NT2/D1 (cell line): ENCODE measurements at regions not wholly inside any gene's neighbourhood (a gene's known extent, or its start where the extent isn't known, plus 50 kb on each side); places are given as distances from the start of the nearest gene placed in this dataset.

Experiments used
- SUZ12 ChIP-seq: IDR thresholded peaks from 2 replicates; pipeline ENCODE4 v1.6.1; 2011; ENCODE audit not compliant: insufficient read length, insufficient read depth; ENCODE audit errors: extremely low read depth
- YY1 ChIP-seq: IDR thresholded peaks from 2 replicates; pipeline ENCODE4 v1.6.1; 2011; ENCODE audit not compliant: insufficient read length, insufficient read depth
- ZNF274 ChIP-seq: IDR thresholded peaks from 2 replicates; pipeline ENCODE4 v1.6.1; 2011; ENCODE audit warnings: mild to moderate bottlenecking, low read depth, low read length

GRCh38 chr4:173929921-173930320, 353.5 kb downstream of the FBXO8 start:
- TF ChIP-seq YY1 (no peak), SUZ12 (no peak), ZNF274 (no peak)
